Stimulated activated CD8-positive, alpha-beta memory T cell treated with anti-CD3 and anti-CD28 coated beads, Interleukin-12 subunit alpha, Interleukin-12 subunit beta, amount 100 ng/mL, for 24 hours (primary cell): ENCODE measurements at regions not wholly inside any gene's neighbourhood (a gene's known extent, or its start where the extent isn't known, plus 50 kb on each side); places are given as distances from the start of the nearest gene placed in this dataset.

Experiments used
- DNase-seq: peaks from one replicate; pipeline ENCODE4 v3.0.0-alpha.2; 2020; ENCODE audit errors: extremely low read depth

- no peak for DNase-seq
These were observed 429.9 kb downstream of the DAD1 start for GRCh38 chr14:22159099-22159498.

GRCh38 chr14:22158560-22158959 lies 430.5 kb downstream of the DAD1 start:
- no peak for DNase-seq

DNA sequence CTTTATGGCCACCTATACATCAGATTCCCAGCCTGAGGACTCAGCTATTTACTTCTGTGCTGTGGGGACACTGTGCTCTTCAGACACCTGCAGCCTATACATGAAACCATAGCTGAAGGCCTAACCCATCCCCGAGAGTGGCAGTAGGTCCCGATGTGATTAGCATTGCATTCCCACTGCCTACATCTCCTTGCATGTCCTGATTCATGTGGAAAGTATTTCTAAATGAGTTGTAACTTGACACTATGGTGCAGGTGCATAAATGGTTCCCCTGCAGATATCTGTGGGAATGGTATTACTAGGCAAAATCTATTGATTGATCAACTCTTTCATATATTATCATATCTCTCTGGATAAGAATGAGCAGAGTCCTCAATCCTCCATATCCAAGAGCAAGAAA lies 433.5 kb downstream of the DAD1 start:
- DNase-seq: no peak

DNA sequence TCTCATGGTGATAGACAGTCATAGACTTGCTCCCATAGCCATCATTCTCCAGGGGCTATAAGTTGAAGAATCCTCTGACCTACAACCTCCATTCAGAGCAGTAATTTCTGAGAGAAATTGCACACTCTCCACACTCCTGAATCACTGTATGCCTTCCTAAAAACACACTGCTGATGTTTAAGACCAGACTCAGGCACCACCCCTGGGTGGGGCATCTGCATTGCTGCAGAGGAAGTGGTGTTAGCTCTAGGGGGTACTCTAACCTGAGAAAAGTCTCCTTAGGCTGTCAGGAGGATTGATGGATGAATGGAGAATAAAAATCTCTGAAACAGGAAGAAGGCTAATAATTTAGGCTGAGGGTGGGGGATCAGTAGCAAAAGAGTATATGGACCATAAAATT lies 436.1 kb downstream of the DAD1 start:
- DNase-seq: no peak

GRCh38 chr14:22152161-22152870 lies 436.7 kb downstream of the DAD1 start:
- DNase-seq: no peak

- no peak for DNase-seq
These were observed 437.9 kb downstream of the DAD1 start for GRCh38 chr14:22151121-22151520.

DNA sequence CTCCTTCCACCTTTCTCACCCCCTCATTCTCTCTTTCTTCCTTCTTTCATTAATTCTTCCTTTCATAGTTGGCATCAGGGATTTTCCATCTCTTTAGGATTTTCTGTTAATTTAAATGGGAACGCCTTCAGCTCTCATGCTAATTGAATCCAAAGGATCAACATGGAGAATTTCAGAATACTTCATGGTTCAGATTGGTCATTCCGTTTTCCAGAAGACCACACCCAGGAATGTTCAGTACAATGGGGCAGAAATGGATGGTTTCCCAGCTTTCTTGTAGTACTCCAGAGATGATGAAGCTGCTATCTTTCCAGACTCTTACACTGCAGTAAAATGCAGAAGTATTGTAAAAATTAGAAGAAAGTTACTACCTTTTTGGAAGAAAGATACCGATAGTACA lies 440.0 kb downstream of the DAD1 start:
- no peak for DNase-seq

GRCh38 chr14:22147716-22148115 lies 441.3 kb downstream of the DAD1 start:
- DNase-seq: no peak

- no peak for DNase-seq
These were observed 445.7 kb downstream of the DAD1 start for GRCh38 chr14:22143363-22143762.

GRCh38 chr14:22140633-22141032 lies 448.4 kb downstream of the DAD1 start:
- no peak for DNase-seq

- DNase-seq: no peak
These were observed 457.1 kb downstream of the DAD1 start for GRCh38 chr14:22131749-22132476.

GRCh38 chr14:22124073-22124613 lies 450.5 kb upstream of the OR4E1 start:
- no peak for DNase-seq

DNA sequence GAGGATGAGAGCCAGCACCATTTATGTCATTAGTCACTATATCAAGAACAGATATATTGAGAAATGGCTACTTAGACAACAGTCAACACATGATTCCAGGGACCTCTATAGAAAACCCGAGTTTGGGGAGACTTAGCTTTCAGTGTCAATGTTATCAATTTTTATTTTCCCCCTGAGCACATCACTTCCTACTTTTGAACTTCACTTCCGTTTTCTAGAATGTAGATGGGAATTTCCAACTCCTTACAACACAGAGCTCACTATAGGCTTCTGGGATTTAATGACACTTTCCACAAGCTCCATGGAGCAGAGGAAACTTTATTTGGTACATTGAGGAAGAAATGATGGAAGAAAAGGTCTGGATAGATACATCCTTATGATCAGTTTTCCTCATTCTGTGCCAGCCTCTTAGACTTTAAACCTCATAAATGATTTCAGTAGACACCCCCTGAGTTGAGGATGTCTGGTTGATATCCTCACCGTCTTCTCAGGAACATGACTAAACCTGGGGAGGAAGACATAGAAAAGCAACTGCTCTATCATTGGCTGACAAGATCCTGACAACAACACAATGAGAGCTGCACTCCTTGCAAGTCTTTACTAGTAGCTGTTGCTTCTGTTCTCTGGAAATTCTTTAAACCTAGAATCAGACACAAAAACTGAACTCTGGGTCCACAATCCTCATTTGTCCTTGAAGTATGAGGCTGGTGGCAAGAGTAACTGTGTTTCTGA lies 449.4 kb upstream of the OR4E1 start:
- no peak for DNase-seq

- DNase-seq: no peak
These were observed 448.7 kb upstream of the OR4E1 start for GRCh38 chr14:22122227-22122818.

DNA sequence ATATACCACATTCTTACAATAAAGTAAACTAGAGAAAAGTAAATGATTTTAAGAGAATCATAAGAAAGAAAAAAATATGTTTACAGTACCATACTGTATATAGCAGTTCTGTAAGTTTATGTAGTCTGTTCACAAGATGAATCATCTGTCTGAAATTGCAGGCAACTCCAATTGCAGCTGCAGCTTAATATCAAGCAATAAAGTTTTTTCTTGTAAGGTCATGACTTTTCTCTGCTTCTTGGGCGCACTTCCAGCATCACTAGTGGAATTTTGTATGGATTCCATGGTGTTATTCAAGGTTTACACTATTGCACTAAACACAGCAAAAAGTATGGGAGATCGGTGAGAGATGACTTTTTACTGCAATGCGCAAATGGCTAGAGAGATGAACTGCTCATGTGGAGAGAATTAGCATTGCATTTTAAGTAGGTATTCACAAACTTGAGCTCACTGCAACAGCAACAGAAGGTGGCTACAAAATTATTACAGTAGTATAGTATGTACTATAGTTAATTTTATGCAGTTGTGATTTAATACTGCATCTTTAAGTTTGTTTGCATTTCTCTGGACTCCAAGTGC lies 445.4 kb upstream of the OR4E1 start:
- DNase-seq: no peak

DNA sequence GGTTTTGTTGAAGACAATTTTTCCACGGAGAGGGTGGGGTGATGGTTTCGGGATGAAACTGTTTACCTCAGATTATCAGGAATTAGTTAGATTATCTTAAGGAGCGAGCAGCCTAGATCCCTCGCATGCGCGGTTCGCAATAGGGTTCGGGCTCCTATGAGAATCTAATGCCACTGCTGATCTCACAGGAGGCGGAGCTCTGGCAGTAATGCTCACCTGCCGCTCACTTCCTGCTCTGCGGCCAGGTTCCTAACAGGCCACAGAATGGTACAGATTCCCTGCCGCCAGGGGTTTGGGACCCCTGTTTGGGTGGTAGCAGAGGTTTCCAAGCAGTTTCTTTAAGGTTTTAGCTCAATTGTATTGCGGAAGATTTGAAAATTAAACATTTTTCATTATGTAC lies 439.8 kb upstream of the OR4E1 start:
- DNase-seq: no peak

DNA sequence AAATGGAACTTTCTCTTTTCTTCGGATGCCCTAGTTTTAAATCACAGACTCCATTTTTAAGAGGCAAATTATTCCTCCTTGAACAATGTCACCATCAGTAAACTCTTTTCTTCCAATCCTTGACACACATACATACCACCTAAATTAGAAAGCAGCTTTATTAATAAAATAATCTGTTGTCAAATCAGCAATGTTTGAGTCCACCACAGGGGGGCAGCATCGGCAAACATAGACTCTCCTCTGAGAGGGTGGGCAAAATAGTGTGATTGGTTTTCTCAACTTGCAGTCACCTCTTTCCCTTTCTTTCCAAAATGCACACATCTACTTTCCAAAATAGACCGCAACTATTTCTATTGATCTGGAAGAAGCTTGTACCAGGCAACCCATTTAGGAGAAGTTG lies 438.4 kb upstream of the OR4E1 start:
- no peak for DNase-seq

- DNase-seq: no peak
These were observed 434.1 kb upstream of the OR4E1 start for GRCh38 chr14:22107753-22108152.

DNA sequence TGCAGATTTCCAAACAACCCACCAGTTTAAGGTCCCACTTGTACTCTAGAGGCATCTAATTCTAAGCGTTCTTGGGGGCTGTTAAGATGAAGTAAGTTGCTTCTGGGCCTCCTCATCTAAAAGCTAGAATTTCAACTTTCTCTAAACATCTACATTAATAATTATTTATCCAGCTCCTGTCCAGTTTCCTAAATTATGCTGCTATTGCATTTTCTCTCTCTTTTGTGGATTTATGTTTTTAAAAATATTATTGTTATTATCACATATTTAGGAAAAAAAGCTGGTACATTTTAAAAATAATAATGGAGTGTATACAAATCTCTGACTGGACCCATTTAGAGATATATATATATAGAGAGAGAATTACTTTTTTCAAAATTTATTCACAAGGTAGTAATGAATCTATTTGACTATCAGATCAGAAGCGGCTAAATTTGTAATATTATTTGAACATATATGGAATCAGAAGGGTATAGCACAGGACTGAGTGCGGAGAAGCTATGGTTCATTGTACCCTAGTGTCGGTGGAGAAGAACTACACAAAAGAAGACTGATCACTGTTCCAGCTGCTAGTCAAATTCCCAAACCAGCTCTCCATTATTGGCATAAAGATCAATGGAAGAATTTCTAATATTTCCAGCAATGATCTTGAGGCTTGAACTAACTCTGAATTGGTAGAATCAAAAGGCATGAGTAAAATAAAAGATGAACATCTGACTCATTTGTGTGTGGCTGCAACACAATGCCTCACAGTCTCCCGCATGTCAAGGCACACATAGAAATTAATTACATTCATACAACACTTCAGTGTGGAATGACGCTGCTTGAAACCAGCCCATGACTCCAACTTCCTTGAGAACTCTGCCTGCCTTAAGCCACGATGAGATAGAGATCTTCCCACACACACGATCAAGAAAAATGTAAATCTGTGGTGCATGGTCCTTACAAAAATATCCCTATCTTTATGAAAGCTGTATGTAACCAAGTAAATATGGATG lies 433.4 kb upstream of the OR4E1 start:
- no peak for DNase-seq

GRCh38 chr14:22105624-22106006 lies 432.0 kb upstream of the OR4E1 start:
- no peak for DNase-seq
